Keratinocyte (primary cell): ENCODE measurements at regions not wholly inside any gene's neighbourhood (a gene's known extent, or its start where the extent isn't known, plus 50 kb on each side); places are given as distances from the start of the nearest gene placed in this dataset.

ENCODE experiments used
- DNase-seq: peaks from one replicate; pipeline ENCODE4 v3.0.0-alpha.2; 2011; ENCODE audit warnings: low read depth, missing footprints, low spot score
- FAIRE-seq: peaks from 2 replicates; lab custom pipeline; 2011; peaks lifted over from hg19 to GRCh38; lab: Jason Lieb, UNC
- H2AFZ ChIP-seq: 2 replicates; pipeline ENCODE4 v1.6.0; 2012; ENCODE audit warnings: low read length, control low read depth, inconsistent platforms; ENCODE audit not compliant: control insufficient read depth
- H3K27ac ChIP-seq: 2 replicates; pipeline ENCODE4 v1.5.1; 2011; ENCODE audit warnings: low read length; ENCODE audit not compliant: control insufficient read depth, insufficient read depth
- H3K27me3 ChIP-seq: 3 replicates; pipeline ENCODE4 v1.6.0; 2011; ENCODE audit warnings: low read length; ENCODE audit not compliant: control insufficient read depth, insufficient read depth; ENCODE audit errors: extremely low read depth
- H3K36me3 ChIP-seq, 2 experiments: 2 replicates in 1 of 2; 3 replicates in 1 of 2; pipeline ENCODE4 v1.5.1; 2011; ENCODE audit warnings: low read length in 2 of 2, mild to moderate bottlenecking in 1 of 2; ENCODE audit not compliant: control insufficient read depth in 2 of 2, insufficient read depth in 2 of 2; ENCODE audit errors: extremely low read depth in 1 of 2
- H3K4me1 ChIP-seq: 3 replicates; pipeline ENCODE4 v1.5.1; 2011; ENCODE audit warnings: low read length; ENCODE audit not compliant: control insufficient read depth, insufficient read depth; ENCODE audit errors: extremely low read depth
- H3K4me2 ChIP-seq: 3 replicates; pipeline ENCODE4 v1.6.0; 2011; ENCODE audit warnings: low read depth, low read length; ENCODE audit not compliant: control insufficient read depth, insufficient read depth; ENCODE audit errors: extremely low read depth
- H3K4me3 ChIP-seq, 3 experiments: fragments of 200-600 bp in 1 of 3; sonication (generic) in 1 of 3; 2 replicates in 2 of 3; 3 replicates in 1 of 3; pipeline ENCODE4 v1.5.1; 2011 to 2016; ENCODE audit warnings: low read length in 3 of 3, mild to moderate bottlenecking in 3 of 3, control low read depth in 2 of 3, inconsistent platforms in 1 of 3, low read depth in 1 of 3, mixed read lengths in 1 of 3, mixed run types in 1 of 3, moderate library complexity in 1 of 3; ENCODE audit not compliant: control insufficient read depth in 2 of 3, insufficient read depth in 2 of 3; ENCODE audit errors: extremely low read depth in 1 of 3
- H3K79me2 ChIP-seq: 2 replicates; pipeline ENCODE4 v1.6.0; 2012; ENCODE audit warnings: low read length; ENCODE audit not compliant: control insufficient read depth, insufficient read depth
- H3K9ac ChIP-seq: 3 replicates; pipeline ENCODE4 v1.6.0; 2011; ENCODE audit warnings: low read length; ENCODE audit not compliant: control insufficient read depth, insufficient read depth; ENCODE audit errors: extremely low read depth
- H3K9me1 ChIP-seq: 3 replicates; pipeline ENCODE4 v1.6.0; 2011; ENCODE audit warnings: low read length; ENCODE audit not compliant: control insufficient read depth, insufficient read depth; ENCODE audit errors: extremely low read depth
- H3K9me3 ChIP-seq: 2 replicates; pipeline ENCODE4 v1.5.1; 2012; ENCODE audit warnings: low read depth, low read length; ENCODE audit not compliant: control insufficient read depth
- H4K20me1 ChIP-seq: 3 replicates; pipeline ENCODE4 v1.6.0; 2011; ENCODE audit warnings: low read length; ENCODE audit not compliant: control insufficient read depth, insufficient read depth; ENCODE audit errors: extremely low read depth
- EZH2 ChIP-seq: IDR thresholded peaks from one replicate; pipeline ENCODE4 v1.6.1; 2012; ENCODE audit warnings: inconsistent platforms, mild to moderate bottlenecking, low read length, moderate library complexity
- dilution Hi-C: fragments of 300-500 bp; cut with MboI; formaldehyde crosslinking; loops from one replicate; pipeline ENCODE4 v1.7.0; 2020; ENCODE audit warnings: low sequenced_read_pairs; ENCODE audit not compliant: extremely low pct_ligation_motif_present
- TF ChIP-seq, protein P1 (sequence below), 3 experiments: IDR thresholded peaks in 1 of 3; conservative IDR thresholded peaks in 1 of 3; optimal IDR thresholded peaks in 1 of 3; 2 replicates in 2 of 3; 3 replicates in 1 of 3; pipeline versions ENCODE3 to v1.5.1; 2011; ENCODE audit warnings: low read length in 3 of 3, mild to moderate bottlenecking in 3 of 3, moderate library complexity in 2 of 3, control low read depth in 1 of 3, inconsistent platforms in 1 of 3; ENCODE audit not compliant: insufficient read depth in 2 of 3; ENCODE audit errors: extremely low read depth in 1 of 3

DNA sequence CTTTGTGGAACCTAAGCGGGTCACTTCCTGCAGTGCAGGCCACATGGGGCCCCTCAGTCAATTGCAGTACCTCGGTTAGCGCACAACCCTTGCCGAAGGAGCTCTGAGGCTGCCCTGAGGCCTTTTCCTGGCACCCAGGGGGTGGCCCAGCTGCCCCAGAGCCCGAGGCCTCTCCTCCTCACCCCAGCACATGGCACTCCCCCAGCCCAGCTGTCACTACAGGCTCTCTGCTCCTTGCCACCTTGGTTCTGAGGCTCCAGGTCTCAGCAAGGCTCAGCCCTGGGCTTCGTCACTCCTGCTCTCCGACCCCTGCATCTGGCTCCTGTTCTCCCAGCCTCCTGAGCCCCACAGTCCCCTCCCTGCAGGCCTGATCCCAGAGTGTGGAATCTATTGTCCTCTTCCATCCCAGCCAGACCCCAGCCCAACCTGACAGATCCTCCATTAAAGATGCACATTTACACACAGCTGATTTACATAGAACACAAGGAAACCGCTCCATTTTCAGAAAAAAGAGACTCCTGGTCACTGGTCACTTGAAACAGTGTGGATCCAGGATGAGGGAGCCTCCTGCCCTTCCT lies 192.8 kb upstream of the POU3F1 start:
- H3K27ac ChIP-seq: no peak overlapping the region
- FAIRE-seq (no peak), DNase-seq (no peak)
- H3K4me2 ChIP-seq: no peak overlapping the region
- no peaks in the 10 kb centered on the region for H3K9me1 ChIP-seq
- H4K20me1 ChIP-seq: no peaks in the 10 kb centered on the region
- no peaks in the 10 kb centered on the region for H3K79me2 ChIP-seq
- no peaks in the 10 kb centered on the region for H3K9me3 ChIP-seq
- H3K27me3 ChIP-seq: no peaks in the 10 kb centered on the region
- H3K4me3 ChIP-seq: no peak overlapping the region
- H2AFZ ChIP-seq: no peak overlapping the region
- H3K4me1 ChIP-seq: peaks cover 3% of the 10 kb centered on the region
- H3K9ac ChIP-seq: no peak overlapping the region
- dilution Hi-C loops: no loop called here
- no peaks in the 10 kb centered on the region for H3K36me3 ChIP-seq
- TF ChIP-seq, protein P1, sequence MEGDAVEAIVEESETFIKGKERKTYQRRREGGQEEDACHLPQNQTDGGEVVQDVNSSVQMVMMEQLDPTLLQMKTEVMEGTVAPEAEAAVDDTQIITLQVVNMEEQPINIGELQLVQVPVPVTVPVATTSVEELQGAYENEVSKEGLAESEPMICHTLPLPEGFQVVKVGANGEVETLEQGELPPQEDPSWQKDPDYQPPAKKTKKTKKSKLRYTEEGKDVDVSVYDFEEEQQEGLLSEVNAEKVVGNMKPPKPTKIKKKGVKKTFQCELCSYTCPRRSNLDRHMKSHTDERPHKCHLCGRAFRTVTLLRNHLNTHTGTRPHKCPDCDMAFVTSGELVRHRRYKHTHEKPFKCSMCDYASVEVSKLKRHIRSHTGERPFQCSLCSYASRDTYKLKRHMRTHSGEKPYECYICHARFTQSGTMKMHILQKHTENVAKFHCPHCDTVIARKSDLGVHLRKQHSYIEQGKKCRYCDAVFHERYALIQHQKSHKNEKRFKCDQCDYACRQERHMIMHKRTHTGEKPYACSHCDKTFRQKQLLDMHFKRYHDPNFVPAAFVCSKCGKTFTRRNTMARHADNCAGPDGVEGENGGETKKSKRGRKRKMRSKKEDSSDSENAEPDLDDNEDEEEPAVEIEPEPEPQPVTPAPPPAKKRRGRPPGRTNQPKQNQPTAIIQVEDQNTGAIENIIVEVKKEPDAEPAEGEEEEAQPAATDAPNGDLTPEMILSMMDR (optimal IDR thresholded peaks at IDR 0.05 in 1 of 3, IDR thresholded peaks at IDR 0.05 in 1 of 3, conservative IDR thresholded peaks at IDR 0.05 in 1 of 3; ENCODE audit: extremely low read depth in 1 of 3, insufficient read depth in 2 of 3, low read length in 3 of 3): no peak
- TF ChIP-seq EZH2: no peak

DNA sequence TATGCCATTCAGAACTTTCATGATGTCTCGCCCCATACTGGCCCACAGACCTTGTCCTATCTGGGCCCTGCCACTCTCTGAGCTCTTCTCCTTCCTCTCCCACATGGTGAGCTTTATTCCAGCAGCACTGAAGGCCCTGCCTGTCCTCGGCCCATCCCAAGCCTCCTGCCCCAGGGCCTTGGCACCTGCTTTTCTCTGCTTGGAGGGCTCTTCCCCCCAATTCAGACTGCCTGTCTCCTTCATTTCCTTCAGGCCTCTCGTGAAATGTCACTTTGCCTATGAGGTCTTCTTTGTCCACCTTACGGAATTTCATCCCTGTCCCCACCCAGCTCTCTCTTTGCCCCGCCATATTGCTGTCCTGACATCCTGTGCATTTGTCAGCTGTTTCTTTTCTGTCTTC lies 191.7 kb upstream of the POU3F1 start:
- peaks cover 3% of the 10 kb centered on the region for H3K4me1 ChIP-seq
- H3K9ac ChIP-seq: no peak overlapping the region
- no peak overlapping the region for H3K27ac ChIP-seq
- peaks cover under 1% of the 10 kb centered on the region for H3K27me3 ChIP-seq
- no peaks in the 10 kb centered on the region for H3K9me3 ChIP-seq
- no peaks in the 10 kb centered on the region for H3K79me2 ChIP-seq
- no peak overlapping the region for H2AFZ ChIP-seq
- no peak for DNase-seq
- no peak overlapping the region for H3K4me2 ChIP-seq
- dilution Hi-C loops: no loop called here
- no peaks in the 10 kb centered on the region for H3K36me3 ChIP-seq
- no peaks in the 10 kb centered on the region for H4K20me1 ChIP-seq
- FAIRE-seq: no peak
- TF ChIP-seq EZH2: no peak
- TF ChIP-seq, protein P1 (optimal IDR thresholded peaks at IDR 0.05 in 1 of 3, IDR thresholded peaks at IDR 0.05 in 1 of 3, conservative IDR thresholded peaks at IDR 0.05 in 1 of 3; ENCODE audit: extremely low read depth in 1 of 3, insufficient read depth in 2 of 3, low read length in 3 of 3): no peak
- H3K9me1 ChIP-seq: no peaks in the 10 kb centered on the region
- no peak overlapping the region for H3K4me3 ChIP-seq
